Mesothelial cell of epicardium (in vitro differentiated cells): ENCODE measurements at regions not wholly inside any gene's neighbourhood (a gene's known extent, or its start where the extent isn't known, plus 50 kb on each side); places are given as distances from the start of the nearest gene placed in this dataset.

Experiments used
- DNase-seq, 2 experiments: peaks; one replicate each; pipeline ENCODE4 v3.0.0; 2021; ENCODE audit warnings: low spot score in 2 of 2; ENCODE audit not compliant: unreplicated experiment in 2 of 2
- H3K27ac Mint-ChIP-seq: 2 replicates; pipeline ENCODE4 v1.8.0; 2021; ENCODE audit warnings: mixed read lengths
- H3K27me3 Mint-ChIP-seq: 2 replicates; pipeline ENCODE4 v1.8.0; 2021; ENCODE audit warnings: low read depth, mixed read lengths
- H3K36me3 Mint-ChIP-seq: 2 replicates; pipeline ENCODE4 v1.8.0; 2021; ENCODE audit warnings: mixed read lengths
- H3K4me1 Mint-ChIP-seq: 2 replicates; pipeline ENCODE4 v1.8.0; 2021; ENCODE audit warnings: mixed read lengths
- H3K4me3 Mint-ChIP-seq: 2 replicates; pipeline ENCODE4 v1.8.0; 2021; ENCODE audit warnings: mild to moderate bottlenecking, moderate library complexity, mixed read lengths
- H3K9me3 Mint-ChIP-seq: 2 replicates; pipeline ENCODE4 v1.8.0; 2021; ENCODE audit warnings: mixed read lengths
- TF ChIP-seq, protein P1 (sequence below): fragments of 200-600 bp; sonication (generic); IDR thresholded peaks from one replicate; pipeline ENCODE4 v1.5.0; 2021; ENCODE audit warnings: antibody characterized with exemption; ENCODE audit not compliant: unreplicated experiment

- Mint-ChIP-seq H3K27me3 (no peaks in the 10 kb centered on the region), H3K9me3 (peaks cover 21% of the 10 kb centered on the region), H3K4me1 (peaks cover 40% of the 10 kb centered on the region), H3K36me3 (peaks cover 17% of the 10 kb centered on the region), H3K27ac (peak overlapping the region; percentile 54), H3K4me3 (no peak overlapping the region)
- TF ChIP-seq, protein P1, sequence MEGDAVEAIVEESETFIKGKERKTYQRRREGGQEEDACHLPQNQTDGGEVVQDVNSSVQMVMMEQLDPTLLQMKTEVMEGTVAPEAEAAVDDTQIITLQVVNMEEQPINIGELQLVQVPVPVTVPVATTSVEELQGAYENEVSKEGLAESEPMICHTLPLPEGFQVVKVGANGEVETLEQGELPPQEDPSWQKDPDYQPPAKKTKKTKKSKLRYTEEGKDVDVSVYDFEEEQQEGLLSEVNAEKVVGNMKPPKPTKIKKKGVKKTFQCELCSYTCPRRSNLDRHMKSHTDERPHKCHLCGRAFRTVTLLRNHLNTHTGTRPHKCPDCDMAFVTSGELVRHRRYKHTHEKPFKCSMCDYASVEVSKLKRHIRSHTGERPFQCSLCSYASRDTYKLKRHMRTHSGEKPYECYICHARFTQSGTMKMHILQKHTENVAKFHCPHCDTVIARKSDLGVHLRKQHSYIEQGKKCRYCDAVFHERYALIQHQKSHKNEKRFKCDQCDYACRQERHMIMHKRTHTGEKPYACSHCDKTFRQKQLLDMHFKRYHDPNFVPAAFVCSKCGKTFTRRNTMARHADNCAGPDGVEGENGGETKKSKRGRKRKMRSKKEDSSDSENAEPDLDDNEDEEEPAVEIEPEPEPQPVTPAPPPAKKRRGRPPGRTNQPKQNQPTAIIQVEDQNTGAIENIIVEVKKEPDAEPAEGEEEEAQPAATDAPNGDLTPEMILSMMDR = no peak
- DNase-seq = no peak
Measured at GRCh38 chr2:129752686-129753085, 226.8 kb upstream of the RAB6C start.

GRCh38 chr2:129753261-129753660 is 226.2 kb upstream of the RAB6C start:
- DNase-seq = no peak
- TF ChIP-seq, protein P1 = no peak
- peaks cover 46% of the 10 kb centered on the region for H3K4me1 Mint-ChIP-seq
- peaks cover 21% of the 10 kb centered on the region for H3K9me3 Mint-ChIP-seq
- peaks cover 17% of the 10 kb centered on the region for H3K36me3 Mint-ChIP-seq
- H3K27me3 Mint-ChIP-seq = no peaks in the 10 kb centered on the region
- peak overlapping the region; percentile 45 for H3K27ac Mint-ChIP-seq
- H3K4me3 Mint-ChIP-seq = no peak overlapping the region

DNA sequence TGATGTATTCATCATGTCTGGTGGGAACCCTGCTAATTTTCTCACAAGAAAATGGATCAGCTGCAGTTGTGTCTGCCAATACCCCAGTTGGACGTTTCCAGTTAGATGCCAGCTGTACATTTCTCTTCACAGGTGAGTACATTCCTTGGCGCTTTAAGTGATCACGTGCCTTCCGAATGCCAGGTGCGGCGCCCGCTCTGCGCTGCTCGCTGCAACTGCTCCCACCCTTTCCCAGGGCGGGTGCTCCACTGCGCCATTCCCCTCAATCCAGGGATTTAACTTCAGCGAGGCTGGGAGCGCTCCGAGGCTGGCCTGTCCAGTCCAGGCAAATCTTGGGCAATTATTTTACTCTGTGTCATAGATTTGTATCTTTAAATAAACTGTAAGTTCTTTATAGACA is 225.0 kb upstream of the RAB6C start:
- Mint-ChIP-seq H3K27ac (no peak overlapping the region), H3K27me3 (no peaks in the 10 kb centered on the region), H3K4me3 (no peak overlapping the region), H3K36me3 (peaks cover 13% of the 10 kb centered on the region), H3K4me1 (peaks cover 48% of the 10 kb centered on the region), H3K9me3 (peaks cover 17% of the 10 kb centered on the region)
- no peak for DNase-seq
- TF ChIP-seq, protein P1 = no peak

DNA sequence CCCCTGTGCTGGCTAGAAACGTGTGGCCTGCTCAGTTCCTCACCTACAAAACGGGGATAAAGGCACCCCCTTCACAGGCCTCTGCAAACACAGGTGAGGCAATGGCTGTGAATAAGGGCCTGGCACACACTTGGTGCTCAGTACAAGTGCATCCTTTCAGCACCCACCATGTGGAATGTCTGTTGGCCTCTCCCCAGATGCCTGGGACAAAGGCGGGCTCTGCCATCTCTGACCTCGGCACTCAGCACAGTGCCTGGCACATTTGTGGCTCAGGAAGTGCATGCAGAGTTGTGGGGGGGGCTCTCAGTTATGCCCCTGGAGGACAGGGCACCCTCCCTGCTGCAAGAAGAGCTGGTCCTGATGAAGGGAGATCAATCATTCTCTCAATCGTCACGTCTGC is 224.6 kb upstream of the RAB6C start:
- peaks cover 12% of the 10 kb centered on the region for H3K9me3 Mint-ChIP-seq
- H3K27ac Mint-ChIP-seq = no peak overlapping the region
- peaks cover 48% of the 10 kb centered on the region for H3K4me1 Mint-ChIP-seq
- H3K4me3 Mint-ChIP-seq = no peak overlapping the region
- no peaks in the 10 kb centered on the region for H3K27me3 Mint-ChIP-seq
- DNase-seq = no peak
- peaks cover 9% of the 10 kb centered on the region for H3K36me3 Mint-ChIP-seq
- TF ChIP-seq, protein P1 = no peak

DNA sequence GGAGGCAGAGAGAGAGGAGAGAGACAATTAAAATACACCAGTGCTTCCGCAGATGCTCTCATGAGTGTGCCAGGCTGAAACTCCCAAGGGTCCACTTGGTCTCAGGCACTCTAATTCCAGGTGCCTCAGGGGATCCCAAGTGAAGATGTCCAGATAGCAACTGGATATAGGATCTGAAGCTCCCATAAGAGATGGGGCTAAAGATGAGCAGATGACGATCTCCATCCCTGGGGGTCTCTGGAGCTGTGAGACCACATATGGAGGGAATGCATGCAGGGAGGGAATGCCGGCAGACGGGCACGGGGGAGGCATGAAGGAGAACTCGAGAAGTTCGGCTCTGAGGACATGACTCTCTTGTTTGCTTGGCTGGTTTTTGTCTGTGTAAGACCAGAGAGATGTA is 223.7 kb upstream of the RAB6C start:
- TF ChIP-seq, protein P1 = no peak
- Mint-ChIP-seq H3K4me3 (no peak overlapping the region), H3K9me3 (peaks cover 3% of the 10 kb centered on the region), H3K4me1 (peaks cover 48% of the 10 kb centered on the region), H3K27ac (no peak overlapping the region), H3K36me3 (peaks cover 1% of the 10 kb centered on the region), H3K27me3 (no peaks in the 10 kb centered on the region)
- no peak for DNase-seq

GRCh38 chr2:129756276-129756675 is 223.2 kb upstream of the RAB6C start:
- H3K36me3 Mint-ChIP-seq = no peaks in the 10 kb centered on the region
- DNase-seq = no peak
- TF ChIP-seq, protein P1 = no peak
- H3K9me3 Mint-ChIP-seq = no peaks in the 10 kb centered on the region
- H3K27ac Mint-ChIP-seq = peak overlapping the region; percentile 35
- peaks cover 48% of the 10 kb centered on the region for H3K4me1 Mint-ChIP-seq
- H3K4me3 Mint-ChIP-seq = no peak overlapping the region
- H3K27me3 Mint-ChIP-seq = no peaks in the 10 kb centered on the region
